IMR-90 (cell line): ENCODE measurements at regions not wholly inside any gene's neighbourhood (a gene's known extent, or its start where the extent isn't known, plus 50 kb on each side); places are given as distances from the start of the nearest gene placed in this dataset.

Experiments
- CTCF ChIP-seq: conservative IDR thresholded peaks from 2 replicates; pipeline ENCODE4 v1.5.1; 2012; ENCODE audit warnings: mild to moderate bottlenecking, low read depth, low read length, improper control_type of control experiment
- POLR2A ChIP-seq: IDR thresholded peaks from 2 replicates; pipeline ENCODE4 v1.6.1; 2012; ENCODE audit warnings: mild to moderate bottlenecking, low read depth, low read length
- RAD21 ChIP-seq: IDR thresholded peaks from 2 replicates; pipeline ENCODE4 v1.6.1; 2012; ENCODE audit warnings: low read length, improper control_type of control experiment

- TF ChIP-seq CTCF (no peak), POLR2A (no peak), RAD21 (no peak)
Observed at GRCh38 chr3:127065138-127065427, 82.2 kb downstream of the PLXNA1 start.
